IMR-90 (cell line): ENCODE measurements at regions not wholly inside any gene's neighbourhood (a gene's known extent, or its start where the extent isn't known, plus 50 kb on each side); places are given as distances from the start of the nearest gene placed in this dataset.

Experiments
- BHLHE40 ChIP-seq: fragments of 150-350 bp; IDR thresholded peaks from 2 replicates; pipeline ENCODE4 v1.6.1; 2016; ENCODE audit warnings: mild to moderate bottlenecking, low read depth, low read length
- CEBPB ChIP-seq: IDR thresholded peaks from 2 replicates; pipeline ENCODE4 v1.6.1; 2012; ENCODE audit warnings: low read depth, low read length, improper control_type of control experiment
- MAFK ChIP-seq: IDR thresholded peaks from 2 replicates; pipeline ENCODE4 v1.6.1; 2012; ENCODE audit warnings: low read depth, low read length, improper control_type of control experiment
- NFE2L2 ChIP-seq: fragments of 150-350 bp; IDR thresholded peaks from 2 replicates; pipeline ENCODE4 v1.6.1; 2016; ENCODE audit warnings: low read depth, mild to moderate bottlenecking, low read length
- POLR2A ChIP-seq: IDR thresholded peaks from 2 replicates; pipeline ENCODE4 v1.6.1; 2012; ENCODE audit warnings: mild to moderate bottlenecking, low read depth, low read length
- SMC3 ChIP-seq: fragments of 150-350 bp; IDR thresholded peaks from 2 replicates; pipeline ENCODE4 v1.6.1; 2016; ENCODE audit warnings: low read depth, mild to moderate bottlenecking, antibody characterized with exemption, low read length, moderate library complexity
- TF ChIP-seq, protein P1 (sequence below): conservative IDR thresholded peaks from 2 replicates; pipeline ENCODE4 v1.5.1; 2012; ENCODE audit warnings: mild to moderate bottlenecking, low read depth, low read length, improper control_type of control experiment
- TF ChIP-seq, protein P2 (sequence below): fragments of 150-350 bp; IDR thresholded peaks from 2 replicates; pipeline ENCODE4 v1.6.1; 2016; ENCODE audit warnings: low read depth, mild to moderate bottlenecking, low read length, moderate library complexity, borderline replicate concordance

GRCh38 chr4:121220698-121221097, 56.6 kb upstream of the TNIP3 start:
- TF ChIP-seq, protein P1, sequence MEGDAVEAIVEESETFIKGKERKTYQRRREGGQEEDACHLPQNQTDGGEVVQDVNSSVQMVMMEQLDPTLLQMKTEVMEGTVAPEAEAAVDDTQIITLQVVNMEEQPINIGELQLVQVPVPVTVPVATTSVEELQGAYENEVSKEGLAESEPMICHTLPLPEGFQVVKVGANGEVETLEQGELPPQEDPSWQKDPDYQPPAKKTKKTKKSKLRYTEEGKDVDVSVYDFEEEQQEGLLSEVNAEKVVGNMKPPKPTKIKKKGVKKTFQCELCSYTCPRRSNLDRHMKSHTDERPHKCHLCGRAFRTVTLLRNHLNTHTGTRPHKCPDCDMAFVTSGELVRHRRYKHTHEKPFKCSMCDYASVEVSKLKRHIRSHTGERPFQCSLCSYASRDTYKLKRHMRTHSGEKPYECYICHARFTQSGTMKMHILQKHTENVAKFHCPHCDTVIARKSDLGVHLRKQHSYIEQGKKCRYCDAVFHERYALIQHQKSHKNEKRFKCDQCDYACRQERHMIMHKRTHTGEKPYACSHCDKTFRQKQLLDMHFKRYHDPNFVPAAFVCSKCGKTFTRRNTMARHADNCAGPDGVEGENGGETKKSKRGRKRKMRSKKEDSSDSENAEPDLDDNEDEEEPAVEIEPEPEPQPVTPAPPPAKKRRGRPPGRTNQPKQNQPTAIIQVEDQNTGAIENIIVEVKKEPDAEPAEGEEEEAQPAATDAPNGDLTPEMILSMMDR: no peak
- TF ChIP-seq POLR2A (no peak), CEBPB (no peak), SMC3 (no peak), MAFK (no peak), NFE2L2 (no peak), BHLHE40 (no peak)
- TF ChIP-seq, protein P2, sequence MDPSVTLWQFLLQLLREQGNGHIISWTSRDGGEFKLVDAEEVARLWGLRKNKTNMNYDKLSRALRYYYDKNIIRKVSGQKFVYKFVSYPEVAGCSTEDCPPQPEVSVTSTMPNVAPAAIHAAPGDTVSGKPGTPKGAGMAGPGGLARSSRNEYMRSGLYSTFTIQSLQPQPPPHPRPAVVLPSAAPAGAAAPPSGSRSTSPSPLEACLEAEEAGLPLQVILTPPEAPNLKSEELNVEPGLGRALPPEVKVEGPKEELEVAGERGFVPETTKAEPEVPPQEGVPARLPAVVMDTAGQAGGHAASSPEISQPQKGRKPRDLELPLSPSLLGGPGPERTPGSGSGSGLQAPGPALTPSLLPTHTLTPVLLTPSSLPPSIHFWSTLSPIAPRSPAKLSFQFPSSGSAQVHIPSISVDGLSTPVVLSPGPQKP: no peak
